HG02571 (cell line): ENCODE measurements at regions not wholly inside any gene's neighbourhood (a gene's known extent, or its start where the extent isn't known, plus 50 kb on each side); places are given as distances from the start of the nearest gene placed in this dataset.
"Not testable (repeated sequence)": the region's sequence is repeated elsewhere in the genome, so short reads cannot be mapped to it uniquely, and the experiment has no call there.

ENCODE experiments used
- ATAC-seq: cut with Tn5 transposase; IDR thresholded peaks from one replicate; pipeline ENCODE4 v1.9.1; 2021; ENCODE audit warnings: mild to moderate bottlenecking, moderate library complexity; ENCODE audit not compliant: unreplicated experiment

DNA sequence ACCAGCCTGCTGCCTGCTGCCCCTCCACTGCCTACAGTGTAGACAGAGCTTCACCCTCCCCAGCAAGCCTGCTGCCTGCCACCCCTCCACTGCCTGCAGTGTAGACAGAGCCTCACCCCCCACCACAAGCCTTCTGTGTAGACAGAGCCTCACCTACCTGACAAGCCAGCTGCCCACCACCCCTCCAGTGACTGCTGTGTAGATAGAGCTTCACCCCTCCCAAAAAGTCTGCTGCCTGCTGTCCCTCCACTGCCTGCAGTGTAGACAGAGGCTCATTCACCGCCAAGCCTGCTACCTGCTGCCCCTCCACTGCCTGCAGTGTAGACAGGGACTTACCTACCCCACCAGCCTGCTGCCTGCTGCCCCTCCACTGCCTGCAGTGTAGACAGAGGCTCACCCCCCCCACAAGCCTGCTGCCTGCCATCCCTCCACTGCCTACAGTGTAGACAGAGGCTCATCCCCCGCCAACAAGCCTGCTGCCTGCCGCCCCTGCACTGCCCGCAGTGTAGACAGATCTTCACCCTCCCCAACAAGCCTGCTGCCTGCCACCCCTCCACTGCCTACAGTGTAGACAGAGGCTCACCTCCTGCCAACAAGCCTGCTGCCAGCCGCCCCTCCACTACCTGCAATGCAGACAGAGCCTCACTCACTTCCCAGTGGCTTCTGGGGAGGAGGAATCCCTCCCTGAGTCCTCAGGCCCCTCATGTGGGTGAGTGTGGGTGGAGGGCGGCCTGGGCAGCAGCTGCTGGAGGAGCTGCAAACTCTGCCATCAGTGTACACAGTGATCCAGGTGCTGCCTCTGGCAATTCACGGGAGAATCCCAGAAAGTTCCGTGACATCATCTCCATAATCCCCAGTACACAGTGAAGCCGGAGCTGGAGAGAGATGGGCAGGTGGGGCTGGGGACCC lies 140.9 kb downstream of the DLL1 start:
- no peak for ATAC-seq

DNA sequence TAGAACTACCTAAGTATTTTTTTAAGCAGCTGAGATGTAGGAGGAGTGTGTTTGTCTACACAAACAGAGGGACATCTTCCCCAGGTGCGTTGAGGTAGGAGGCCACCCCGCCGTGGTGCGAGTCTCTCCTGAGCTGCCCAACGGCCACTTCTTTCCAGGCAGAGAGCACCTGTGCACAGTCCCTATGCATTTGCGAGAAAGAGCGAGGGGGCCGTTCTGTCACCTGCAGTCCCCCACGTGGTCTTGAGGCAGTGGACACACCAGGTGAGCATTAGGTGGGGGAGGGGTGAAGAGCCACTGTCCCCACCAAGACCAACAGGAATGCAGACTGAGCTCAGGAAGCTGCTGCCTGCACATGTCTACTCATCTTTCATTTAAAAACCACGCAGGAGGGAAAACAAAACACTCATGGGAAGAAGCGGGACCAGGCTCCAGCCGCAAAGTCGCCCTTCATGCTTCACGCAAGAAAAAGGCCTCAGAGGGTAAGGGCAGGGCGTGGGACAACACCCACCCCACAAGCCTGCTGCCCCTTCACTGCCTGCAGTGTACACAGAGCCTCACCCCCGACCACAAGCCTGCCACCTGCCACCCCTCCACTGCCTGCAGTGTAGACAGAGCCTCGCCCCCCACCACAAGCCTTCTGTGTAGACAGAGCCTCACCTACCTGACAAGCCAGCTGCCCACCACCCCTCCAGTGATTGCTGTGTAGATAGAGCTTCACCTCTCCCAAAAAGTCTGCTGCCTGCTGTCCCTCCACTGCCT lies 142.0 kb downstream of the DLL1 start:
- ATAC-seq: no peak

DNA sequence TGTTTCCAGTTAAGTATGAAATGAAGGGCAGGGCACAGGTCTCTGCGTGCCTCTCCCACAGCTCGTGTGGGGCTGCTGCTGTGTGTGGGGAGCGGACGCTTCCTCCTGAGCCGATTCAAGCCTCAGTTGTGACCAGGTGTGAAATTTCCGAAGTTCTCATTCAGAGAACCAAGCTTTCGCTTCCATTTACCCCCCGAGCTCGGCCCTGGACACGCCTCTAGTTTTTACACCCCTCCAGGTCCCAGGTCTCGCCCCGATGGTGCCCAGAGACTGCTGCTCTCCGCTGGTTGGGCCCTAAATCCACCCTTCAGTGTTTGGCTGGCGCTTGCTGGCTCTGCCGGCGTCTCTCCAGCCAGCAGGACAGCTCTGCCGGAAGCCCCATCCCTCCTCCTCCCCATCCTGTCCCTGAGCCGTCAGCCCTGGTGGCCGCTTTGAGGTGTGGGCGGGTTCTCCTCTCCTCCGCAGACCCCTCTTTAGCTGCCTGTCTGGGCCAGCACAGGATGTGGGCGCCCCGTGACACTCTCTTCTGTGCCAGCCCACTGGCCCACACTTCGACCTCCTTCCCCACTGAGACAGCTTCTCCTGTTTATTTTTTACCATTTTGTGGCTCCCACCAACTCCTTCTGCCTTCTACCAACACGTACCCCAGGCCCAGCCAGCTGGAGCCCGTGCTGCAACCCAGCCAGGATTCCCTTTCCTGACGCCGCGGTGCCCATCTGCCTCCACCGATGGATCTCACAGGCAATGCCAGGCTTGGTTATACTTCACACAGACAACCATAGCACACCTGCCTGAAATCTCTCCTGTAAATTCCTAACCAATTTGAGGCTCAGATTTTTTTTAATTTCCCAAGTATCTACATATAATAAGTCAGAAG lies 142.8 kb downstream of the DLL1 start:
- ATAC-seq: no peak

DNA sequence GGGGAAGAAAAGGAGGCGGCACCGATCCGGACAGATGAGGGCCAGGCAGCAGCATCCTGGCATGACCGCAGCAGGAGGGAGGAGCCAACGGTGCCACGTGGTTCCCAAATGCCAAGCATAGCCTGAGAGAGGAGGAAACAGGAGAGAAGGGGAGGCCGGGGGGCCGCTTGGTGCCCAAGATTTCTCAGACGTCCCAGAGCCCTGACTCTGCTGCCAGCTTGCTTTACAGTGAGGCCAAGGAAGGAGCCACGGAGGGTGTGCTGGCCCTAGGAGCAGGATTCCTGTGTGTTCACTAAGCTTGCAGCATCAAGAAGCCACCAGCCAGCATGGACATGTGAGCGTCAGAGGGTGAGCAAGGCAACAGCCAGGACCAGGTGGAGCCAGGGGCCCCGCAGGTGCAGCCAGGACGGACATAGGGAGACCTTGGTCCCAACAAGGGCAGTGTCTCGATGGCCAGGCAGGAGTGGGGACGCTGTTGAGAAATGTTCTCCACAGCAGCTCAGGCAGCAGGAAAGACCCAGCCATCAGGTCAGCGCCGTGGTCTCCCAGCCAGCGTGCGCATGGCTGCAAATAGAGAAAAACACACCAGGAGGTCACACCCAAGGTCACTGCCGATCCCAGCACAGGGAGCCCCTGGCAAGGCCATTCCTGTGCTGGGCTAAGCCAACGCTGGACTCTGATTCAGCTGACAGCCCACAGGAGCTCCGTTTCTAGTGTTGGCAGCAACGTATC lies 143.7 kb downstream of the DLL1 start:
- no peak for ATAC-seq

DNA sequence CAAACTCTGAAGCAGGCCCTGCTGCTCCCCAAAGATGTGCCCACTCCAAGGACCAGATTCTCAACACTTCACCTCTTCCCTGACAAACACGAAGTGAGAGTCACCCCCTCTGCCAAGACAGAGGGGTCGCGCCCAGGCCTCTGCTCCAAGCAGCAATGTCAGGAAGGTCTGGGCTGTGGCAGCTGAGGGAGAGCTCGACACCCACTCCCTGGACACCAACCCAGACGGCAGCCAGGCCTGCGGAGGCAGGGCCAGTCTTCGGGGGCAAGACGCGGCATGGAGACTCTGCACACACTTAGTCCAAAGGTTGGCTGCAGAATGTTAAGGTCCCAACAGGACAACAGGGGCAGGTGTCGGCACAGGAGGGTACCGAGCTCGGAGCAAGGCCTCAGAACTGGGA lies 144.2 kb downstream of the DLL1 start:
- ATAC-seq: no peak

DNA sequence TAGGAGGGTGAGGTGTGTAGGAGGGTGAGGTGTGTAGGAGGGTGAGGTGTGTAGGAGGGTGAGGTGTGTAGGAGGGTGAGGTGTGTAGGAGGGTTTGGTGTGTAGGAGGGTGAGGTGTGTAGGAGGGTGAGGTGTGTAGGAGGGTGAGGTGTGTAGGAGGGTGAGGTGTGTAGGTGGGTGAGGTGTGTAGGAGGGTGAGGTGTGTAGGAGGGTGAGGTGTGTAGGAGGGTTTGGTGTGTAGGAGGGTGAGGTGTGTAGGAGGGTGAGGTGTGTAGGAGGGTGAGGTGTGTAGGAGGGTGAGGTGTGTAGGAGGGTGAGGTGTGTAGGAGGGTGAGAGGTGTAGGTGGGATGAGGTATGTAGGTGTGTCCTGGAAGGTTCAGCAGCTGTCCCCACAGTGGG lies 144.7 kb downstream of the DLL1 start:
- ATAC-seq: not testable (repeated sequence)

DNA sequence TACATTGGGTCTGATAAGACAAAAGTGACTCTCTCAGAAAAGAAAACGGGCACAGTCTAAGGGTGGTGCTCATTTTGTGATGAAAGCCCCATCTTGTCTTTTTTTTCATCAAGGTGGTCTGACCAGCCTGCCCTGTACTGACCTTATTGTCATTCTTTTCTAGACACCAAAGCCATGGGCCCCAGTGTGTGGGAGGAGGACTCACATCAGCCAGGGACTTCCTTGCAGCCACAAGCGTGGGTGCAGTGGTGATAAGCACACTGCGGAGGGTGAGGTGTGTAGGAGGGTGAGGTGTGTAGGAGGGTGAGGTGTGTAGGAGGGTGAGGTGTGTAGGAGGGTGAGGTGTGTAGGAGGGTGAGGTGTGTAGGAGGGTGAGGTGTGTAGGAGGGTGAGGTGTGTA lies 145.2 kb downstream of the DLL1 start:
- ATAC-seq: not testable (repeated sequence)

DNA sequence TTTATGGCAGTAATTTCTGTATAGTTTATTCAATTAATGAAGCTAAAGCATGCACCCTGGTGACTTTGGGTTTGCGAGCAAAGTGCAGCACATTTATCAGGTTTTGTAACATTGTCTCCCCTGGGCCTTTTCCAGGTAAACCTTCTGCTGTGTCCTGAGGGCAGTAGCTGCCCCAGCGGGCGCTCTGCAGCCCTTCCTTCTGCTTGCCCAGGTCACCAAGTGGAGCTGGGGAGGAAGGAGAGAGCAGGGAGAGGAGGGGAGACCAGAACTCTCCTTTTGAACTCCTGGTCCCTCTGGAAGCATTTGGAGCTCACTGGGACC lies 145.6 kb downstream of the DLL1 start:
- no peak for ATAC-seq

DNA sequence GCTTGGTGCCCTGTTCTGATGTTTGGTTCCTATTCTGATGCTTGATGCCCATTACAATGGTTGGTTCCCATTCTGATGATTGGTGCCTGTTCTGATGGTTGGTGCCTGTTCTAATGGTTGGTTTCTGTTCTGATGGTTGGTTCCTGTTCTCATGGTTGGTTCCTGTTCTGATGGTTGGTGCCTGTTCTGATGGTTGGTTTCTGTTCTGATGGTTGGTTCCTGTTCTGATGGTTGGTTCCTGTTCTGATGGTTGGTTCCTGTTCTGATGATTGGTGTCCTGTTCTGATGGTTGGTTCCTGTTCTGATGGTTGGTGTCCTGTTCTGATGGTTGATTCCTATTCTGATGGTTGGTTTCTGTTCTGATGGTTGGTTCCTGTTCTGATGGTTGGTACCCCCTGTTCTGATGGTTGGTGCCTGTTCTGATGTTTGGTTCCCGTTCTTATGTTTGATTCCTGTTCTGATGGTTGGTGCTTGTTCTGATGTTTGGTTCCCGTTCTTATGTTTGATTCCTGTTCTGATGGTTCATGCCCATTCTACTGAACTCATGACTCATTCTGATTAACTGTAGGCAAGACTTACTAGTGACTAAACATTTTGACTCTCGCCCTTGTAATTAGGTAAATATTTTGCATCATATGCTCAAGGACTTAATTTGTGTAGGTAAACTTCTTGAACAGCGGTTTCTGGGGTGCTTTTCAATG lies 146.2 kb downstream of the DLL1 start:
- ATAC-seq: no peak

DNA sequence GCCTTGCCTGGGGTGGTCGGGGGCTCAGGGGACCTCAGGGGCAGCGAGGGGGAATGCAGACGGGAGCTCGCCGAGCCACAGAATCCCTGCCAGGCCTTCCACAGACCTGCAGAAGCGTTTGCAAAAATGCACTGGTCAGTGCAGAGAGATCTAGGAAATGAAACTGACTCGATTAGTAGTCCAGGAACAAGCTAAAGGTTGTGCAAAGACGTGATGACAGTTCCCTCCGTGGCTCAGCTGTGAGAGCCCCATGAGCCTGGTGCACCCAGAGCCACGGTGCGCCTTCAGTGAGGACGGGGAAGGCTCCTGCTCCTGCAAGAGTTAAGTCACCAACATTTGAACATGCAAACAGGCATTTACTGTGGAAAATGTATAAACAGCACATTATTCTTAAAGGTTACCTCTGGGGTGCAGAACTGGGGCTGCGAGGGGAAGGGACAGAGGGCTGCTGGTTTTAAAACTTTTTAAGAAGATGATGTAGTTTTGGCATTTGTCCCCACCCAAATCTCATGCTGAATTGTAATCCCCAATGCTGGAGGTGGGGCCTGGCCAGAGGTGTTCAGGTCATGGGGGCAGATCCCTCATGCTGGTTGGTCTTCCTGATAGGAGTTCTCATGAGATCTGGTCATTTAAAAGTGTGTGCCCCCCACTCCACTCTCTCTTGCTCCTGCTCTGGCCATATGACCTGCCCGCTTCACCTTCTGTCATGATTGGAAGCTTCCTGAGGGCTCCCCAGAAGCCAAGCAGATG lies 147.3 kb downstream of the DLL1 start:
- no peak for ATAC-seq

DNA sequence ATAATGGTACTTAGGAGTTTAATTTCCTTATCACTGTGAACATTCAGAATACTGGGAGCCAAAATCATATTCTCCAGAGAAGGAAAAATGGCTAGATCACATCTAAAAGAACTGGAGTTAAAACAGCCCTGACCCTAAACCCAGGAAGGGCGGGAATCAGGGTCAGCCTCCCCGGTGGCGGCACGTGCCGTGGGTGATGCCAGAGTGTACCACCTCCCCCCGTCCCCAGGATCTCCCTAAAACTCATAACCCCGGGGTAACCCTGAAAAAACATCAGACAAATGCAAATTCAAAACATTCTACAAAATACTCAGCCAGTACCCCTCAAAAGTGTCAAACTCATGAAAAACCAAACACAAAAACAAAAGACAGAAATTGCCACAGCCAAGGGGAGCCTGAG lies 148.3 kb downstream of the DLL1 start:
- ATAC-seq: no peak

DNA sequence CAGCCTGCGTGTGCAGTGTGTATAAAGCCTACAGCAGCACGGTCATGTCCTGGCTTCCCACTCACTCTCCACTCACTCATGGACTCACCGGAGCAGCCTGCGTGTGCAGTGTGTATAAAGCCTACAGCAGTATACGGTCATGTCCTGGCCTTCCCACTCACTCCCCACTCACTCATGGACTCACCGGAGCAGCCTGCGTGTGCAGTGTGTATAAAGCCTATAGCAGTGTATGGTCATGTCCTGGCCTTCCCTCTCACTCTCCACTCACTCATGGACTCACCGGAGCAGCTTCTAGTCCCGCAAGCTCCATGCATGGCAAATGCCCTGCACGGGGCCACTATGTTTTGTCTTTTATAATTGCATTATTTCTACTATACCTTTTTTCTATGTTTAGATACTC lies 149.8 kb downstream of the DLL1 start:
- ATAC-seq: not testable (repeated sequence)

DNA sequence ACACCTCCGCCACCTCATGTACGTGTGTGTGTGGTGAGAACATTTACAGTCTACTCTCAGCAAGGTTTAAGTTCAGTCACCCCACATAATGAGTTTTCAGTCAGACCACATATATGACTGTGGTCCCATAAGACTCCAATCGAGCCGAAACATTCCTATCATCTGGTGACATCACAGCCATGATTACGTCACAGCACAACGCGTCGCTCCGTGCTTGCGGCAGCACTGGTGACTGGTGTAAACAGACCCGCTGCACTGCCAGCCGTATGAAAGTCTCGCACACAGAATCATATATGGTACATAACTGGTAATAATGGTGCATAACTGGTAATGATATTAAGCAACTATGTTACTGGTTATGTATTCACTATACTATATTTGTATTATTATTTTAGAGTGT lies 150.7 kb downstream of the DLL1 start:
- ATAC-seq: no peak

DNA sequence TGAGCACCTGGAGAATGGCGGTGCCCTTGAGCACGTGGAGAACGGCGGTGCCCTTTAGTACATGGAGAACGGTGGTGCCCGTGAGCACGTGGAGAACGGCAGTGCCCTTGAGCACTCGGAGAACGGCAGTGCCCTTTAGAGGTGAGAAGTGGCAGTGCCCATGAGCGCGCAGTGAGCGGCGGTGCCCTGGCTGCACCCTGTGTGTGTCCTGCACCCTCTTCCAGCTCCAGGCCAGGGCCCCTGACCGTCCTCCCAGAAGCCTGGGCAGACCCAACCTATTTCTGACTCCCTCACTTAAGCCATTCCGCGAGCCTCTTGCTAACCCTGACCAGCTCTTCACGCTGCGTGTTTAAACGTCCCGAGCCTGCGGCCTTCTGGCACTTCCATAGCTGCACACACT lies 151.3 kb downstream of the DLL1 start:
- ATAC-seq: no peak

DNA sequence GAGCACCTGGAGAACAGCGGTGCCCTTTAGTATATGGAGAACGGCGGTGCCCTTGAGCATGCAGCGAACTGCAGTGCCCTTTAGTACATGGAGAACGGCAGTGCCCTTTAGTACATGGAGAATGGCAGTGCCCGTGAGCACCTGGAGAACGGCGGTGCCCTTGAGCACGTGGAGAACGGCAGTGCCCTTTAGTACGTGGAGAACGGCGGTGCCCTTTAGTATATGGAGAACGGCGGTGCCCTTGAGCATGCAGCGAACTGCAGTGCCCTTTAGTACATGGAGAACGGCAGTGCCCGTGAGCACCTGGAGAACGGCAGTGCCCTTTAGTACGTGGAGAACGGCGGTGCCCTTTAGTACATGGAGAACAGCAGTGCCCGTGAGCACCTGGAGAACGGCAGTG lies 151.8 kb downstream of the DLL1 start:
- not testable (repeated sequence) for ATAC-seq

DNA sequence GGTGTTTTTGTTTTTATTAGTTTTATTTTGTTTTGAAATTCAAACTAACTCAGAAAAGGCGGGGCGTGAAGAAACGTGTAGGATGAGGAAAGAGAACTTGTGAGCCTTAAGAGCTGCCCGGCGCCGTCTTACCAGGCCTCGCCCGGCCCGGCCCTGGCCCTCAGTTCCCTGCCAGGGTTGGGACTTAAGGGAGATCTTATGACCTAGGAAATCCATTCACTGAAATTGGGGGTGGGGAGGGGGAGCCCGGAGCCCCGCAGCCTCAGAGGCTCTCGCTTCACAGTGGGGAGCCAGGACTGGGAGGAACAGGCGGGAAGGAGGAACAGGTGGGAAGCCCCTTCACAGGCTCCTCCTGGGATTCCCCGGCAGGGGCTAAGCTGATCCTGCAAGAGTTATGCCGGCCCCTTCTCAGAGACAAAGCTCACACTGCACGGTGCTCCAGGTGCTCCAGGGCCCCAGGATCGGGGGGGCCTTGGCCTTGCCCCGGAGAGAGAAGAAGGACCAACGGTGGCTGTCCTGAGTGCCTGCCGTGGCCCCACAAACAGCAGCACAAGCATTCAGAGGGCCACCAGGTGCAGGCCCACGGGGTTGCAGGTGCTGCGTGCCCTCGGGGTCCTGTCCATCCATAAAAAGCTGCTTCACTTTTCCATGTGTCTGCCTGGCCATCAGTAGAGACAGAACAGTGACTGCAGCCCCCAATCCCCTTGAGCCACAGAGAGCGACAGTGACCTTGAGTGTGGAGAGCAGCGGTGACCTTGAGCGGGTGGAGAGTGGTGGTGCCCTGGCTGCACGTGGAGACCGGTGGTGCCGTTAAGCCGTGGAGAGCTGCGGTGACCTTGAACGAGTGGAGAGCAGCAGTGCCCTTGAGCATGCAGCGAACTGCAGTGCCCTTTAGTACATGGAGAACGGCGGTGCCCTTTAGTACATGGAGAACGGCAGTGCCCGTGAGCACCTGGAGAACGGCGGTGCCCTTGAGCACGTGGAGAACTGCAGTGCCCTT lies 152.7 kb downstream of the DLL1 start:
- no peak for ATAC-seq

DNA sequence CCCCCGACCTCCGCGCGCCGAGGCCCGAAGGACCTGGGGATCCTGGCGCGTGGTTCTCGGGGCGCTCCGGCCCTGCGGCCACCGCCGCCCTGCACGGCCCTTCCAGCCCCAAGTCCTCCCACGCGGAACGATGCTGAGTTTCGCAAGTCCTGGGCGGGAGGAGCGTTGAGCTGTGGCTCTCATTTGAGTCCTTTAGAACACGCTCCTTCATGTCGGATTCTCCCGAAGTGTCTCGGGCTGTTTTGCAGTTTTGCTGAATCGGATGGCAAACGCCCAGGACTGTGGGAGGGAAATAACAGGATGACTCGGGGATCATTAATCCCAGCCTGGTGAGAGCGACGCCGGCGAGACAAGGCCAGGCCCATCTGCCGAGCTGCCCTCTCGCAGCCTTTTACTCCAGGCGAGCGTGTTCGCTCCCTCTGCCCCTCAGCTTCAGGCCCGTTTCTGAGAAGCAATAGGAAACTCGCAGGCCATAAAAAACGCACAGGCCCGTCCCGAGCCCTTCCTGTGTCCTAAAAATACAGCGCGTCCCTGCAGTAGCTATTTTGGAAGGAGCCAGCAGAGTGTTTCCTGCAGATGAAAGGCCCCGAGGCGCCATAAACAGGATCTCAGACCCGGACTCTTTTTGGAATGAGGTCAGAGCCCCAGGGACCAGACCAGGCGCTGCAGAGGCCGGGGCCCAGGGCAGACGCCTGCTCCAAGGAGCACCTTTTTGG lies 153.5 kb downstream of the DLL1 start:
- no peak for ATAC-seq
